Sigmoid colon (tissue), 6 donors: ENCODE measurements at regions not wholly inside any gene's neighbourhood (a gene's known extent, or its start where the extent isn't known, plus 50 kb on each side); places are given as distances from the start of the nearest gene placed in this dataset.

Experiments used
- DNase-seq: peaks from one replicate; pipeline ENCODE4 v3.0.0-alpha.2; 2019
- H3K27ac ChIP-seq, 4 donors: fragments of 200-600 bp; sonication (generic); one replicate each; pipeline ENCODE4 v1.5.1; 2016 to 2019; ENCODE audit warnings: mild to moderate bottlenecking in 1 of 4
- H3K27me3 ChIP-seq, 3 donors: fragments of 200-600 bp; sonication (generic); one replicate each; pipeline ENCODE4 v1.5.1; 2019; ENCODE audit warnings: mild to moderate bottlenecking in 1 of 3
- H3K36me3 ChIP-seq, 4 donors: fragments of 200-600 bp; sonication (generic); one replicate each; pipeline ENCODE4 v1.5.1; 2016 to 2019
- H3K4me1 ChIP-seq, 4 donors: fragments of 200-600 bp; sonication (generic); one replicate each; pipeline ENCODE4 v1.5.1; 2017 to 2019
- H3K4me3 ChIP-seq, 4 donors: fragments of 200-600 bp; sonication (generic); one replicate each; pipeline ENCODE4 v1.5.1; 2017 to 2019; ENCODE audit warnings: mild to moderate bottlenecking in 2 of 4, moderate library complexity in 1 of 4
- H3K9me3 ChIP-seq, 4 donors: fragments of 200-600 bp in 3 of 4; sonication (generic) in 3 of 4; one replicate each; pipeline versions ENCODE4 v1.5.1 to v1.6.1; 2013 to 2019
- EP300 ChIP-seq, 4 donors: sonication (generic); formaldehyde crosslinking; IDR thresholded peaks; one replicate each; pipeline ENCODE4 v1.6.1; 2017; ENCODE audit warnings: antibody characterized with exemption in 4 of 4
- POLR2A ChIP-seq, 2 donors: fragments of 450-650 bp; IDR thresholded peaks; one replicate each; pipeline ENCODE4 v1.6.1; 2016; ENCODE audit warnings: antibody characterized with exemption in 2 of 2, mild to moderate bottlenecking in 2 of 2, moderate library complexity in 2 of 2
- POLR2AphosphoS5 ChIP-seq, 4 donors: sonication (generic); formaldehyde crosslinking; IDR thresholded peaks; one replicate each; pipeline ENCODE4 v1.6.1; 2017; ENCODE audit warnings: antibody characterized with exemption in 4 of 4
- WGBS, 2 donors: extraction: QIAGEN DNeasy Blood & Tissue Kit; methylation state at CpG; one replicate each; pipeline ENCODE4 v1.1.7; 2013; 5-methylcytosine and 5-hydroxymethylcytosine counted together
- intact Hi-C: fragments of 100-400 bp; cut with DNase I; formaldehyde crosslinking; loops from one replicate; pipeline ENCODE4 v1.15.1; 2023
- TF ChIP-seq, protein P1 (sequence below), 4 experiments: fragments of 450-650 bp in 3 of 4; fragments of 200-600 bp in 1 of 4; IDR thresholded peaks; one replicate each; pipeline ENCODE4 v1.5.1; 2016 to 2019; ENCODE audit warnings: antibody characterized with exemption in 4 of 4, mild to moderate bottlenecking in 3 of 4, moderate library complexity in 2 of 4
- donor health status: healthy with polysubstance abuse.
- donor health status: healthy.

DNA sequence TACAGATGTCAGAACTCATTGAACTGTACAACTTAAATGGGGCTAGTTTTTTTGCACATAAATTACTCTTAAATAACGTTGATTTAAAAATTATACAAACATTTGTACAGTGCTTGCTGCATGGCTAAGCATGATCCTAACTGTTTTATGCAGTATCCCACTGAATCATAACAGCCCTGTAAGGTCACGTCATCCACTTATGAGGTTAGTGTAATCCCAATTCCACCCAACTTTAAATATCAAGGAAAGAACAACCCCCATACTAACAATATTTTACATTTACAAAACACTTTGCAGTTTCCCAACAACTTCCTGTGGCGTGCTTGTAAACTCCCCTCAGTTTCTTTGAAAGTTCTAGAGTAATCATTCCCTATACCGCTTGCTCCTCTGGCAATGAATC, 190.1 kb upstream of the SALL1 start:
- Histone ChIP-seq H3K9me3 (peaks cover 0 to 1% (median 0%) of the 10 kb centered on the region in 4 donors), H3K27ac (no peak overlapping the region), H3K4me3 (no peak overlapping the region), H3K36me3 (no peaks in the 10 kb centered on the region), H3K27me3 (no peaks in the 10 kb centered on the region), H3K4me1 (no peaks in the 10 kb centered on the region)
- TF ChIP-seq, protein P1, sequence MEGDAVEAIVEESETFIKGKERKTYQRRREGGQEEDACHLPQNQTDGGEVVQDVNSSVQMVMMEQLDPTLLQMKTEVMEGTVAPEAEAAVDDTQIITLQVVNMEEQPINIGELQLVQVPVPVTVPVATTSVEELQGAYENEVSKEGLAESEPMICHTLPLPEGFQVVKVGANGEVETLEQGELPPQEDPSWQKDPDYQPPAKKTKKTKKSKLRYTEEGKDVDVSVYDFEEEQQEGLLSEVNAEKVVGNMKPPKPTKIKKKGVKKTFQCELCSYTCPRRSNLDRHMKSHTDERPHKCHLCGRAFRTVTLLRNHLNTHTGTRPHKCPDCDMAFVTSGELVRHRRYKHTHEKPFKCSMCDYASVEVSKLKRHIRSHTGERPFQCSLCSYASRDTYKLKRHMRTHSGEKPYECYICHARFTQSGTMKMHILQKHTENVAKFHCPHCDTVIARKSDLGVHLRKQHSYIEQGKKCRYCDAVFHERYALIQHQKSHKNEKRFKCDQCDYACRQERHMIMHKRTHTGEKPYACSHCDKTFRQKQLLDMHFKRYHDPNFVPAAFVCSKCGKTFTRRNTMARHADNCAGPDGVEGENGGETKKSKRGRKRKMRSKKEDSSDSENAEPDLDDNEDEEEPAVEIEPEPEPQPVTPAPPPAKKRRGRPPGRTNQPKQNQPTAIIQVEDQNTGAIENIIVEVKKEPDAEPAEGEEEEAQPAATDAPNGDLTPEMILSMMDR (IDR thresholded peaks at IDR 0.05) = no peak
- TF ChIP-seq POLR2AphosphoS5 (IDR thresholded peaks at IDR 0.05) = no peak
- TF ChIP-seq POLR2A (IDR thresholded peaks at IDR 0.05) = no peak
- no peak for TF ChIP-seq EP300 (IDR thresholded peaks at IDR 0.05)
- intact Hi-C loops = no loop called here
- WGBS, 2 donors = 45 to 48% methylated on average over 4 of the region's 4 CpGs
- no peak for DNase-seq

DNA sequence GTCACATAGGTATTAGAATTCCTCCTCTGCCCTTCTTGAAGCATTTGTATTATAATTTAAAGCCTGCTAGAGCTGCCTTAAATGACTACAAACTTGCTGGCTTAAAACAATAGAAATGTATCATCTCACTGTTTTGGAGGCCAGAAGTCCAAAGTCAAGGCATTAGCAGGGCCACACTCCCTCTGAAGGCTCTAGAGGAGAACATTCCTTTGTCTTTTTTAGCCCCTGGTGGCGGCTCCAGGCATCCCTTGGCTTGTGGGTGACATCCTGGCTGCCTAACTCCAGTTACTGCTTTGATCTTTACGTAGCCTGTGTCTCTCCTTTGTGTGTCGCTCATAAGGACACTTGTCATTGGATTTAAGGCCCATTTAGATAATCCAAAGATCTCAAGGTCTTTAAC, 186.6 kb upstream of the SALL1 start:
- intact Hi-C loops = no loop called here
- TF ChIP-seq EP300 (IDR thresholded peaks at IDR 0.05) (no peak), POLR2A (IDR thresholded peaks at IDR 0.05) (no peak), POLR2AphosphoS5 (IDR thresholded peaks at IDR 0.05) (no peak)
- TF ChIP-seq, protein P1 (IDR thresholded peaks at IDR 0.05) = no peak
- Histone ChIP-seq H3K9me3 (no peaks in the 10 kb centered on the region), H3K27ac (no peak overlapping the region), H3K36me3 (no peaks in the 10 kb centered on the region), H3K4me3 (no peak overlapping the region), H3K4me1 (no peaks in the 10 kb centered on the region), H3K27me3 (no peaks in the 10 kb centered on the region)
- WGBS, 2 donors = 66 to 74% methylated on average over 3 of the region's 3 CpGs
- DNase-seq = no peak

DNA sequence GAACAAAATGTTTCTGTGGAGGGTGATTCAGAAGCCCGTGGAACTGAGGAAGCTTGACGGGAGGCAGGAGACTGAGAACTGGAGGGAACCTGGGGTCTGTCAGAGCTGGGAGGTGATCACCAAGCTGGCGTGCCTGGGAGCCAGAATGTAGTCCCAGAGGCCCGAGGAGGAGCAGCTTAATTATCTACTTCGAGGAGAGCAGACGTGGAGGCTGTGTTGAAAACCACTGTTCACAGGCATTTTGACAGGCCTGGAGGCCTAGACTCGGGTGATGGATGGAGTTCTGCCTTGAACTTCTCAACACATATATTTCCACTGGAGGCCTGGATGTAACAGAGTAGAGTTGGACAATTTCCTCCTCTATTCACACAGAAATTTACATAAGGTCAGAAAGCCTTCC, 177.7 kb upstream of the SALL1 start:
- DNase-seq = no peak
- intact Hi-C loops = no loop called here
- no peaks in the 10 kb centered on the region for H3K4me1 ChIP-seq
- TF ChIP-seq POLR2AphosphoS5 (IDR thresholded peaks at IDR 0.05) = no peak
- TF ChIP-seq, protein P1 (IDR thresholded peaks at IDR 0.05) = no peak
- TF ChIP-seq POLR2A (IDR thresholded peaks at IDR 0.05) = no peak
- no peak for TF ChIP-seq EP300 (IDR thresholded peaks at IDR 0.05)
- H3K4me3 ChIP-seq = no peak overlapping the region
- no peaks in the 10 kb centered on the region for H3K27me3 ChIP-seq
- no peaks in the 10 kb centered on the region for H3K36me3 ChIP-seq
- 70 to 73% methylated on average over 7 of the region's 7 CpGs for whole genome bisulfite sequencing, 2 donors
- H3K9me3 ChIP-seq = no peaks in the 10 kb centered on the region
- no peak overlapping the region for H3K27ac ChIP-seq

GRCh38 chr16:51327001-51327400, 175.9 kb upstream of the SALL1 start:
- no peak overlapping the region for H3K4me3 ChIP-seq
- H3K4me1 ChIP-seq = no peaks in the 10 kb centered on the region
- H3K36me3 ChIP-seq = no peaks in the 10 kb centered on the region
- intact Hi-C loops = no loop called here
- no peak overlapping the region for H3K27ac ChIP-seq
- no peaks in the 10 kb centered on the region for H3K27me3 ChIP-seq
- no peaks in the 10 kb centered on the region for H3K9me3 ChIP-seq
- DNase-seq = no peak
- no peak for TF ChIP-seq EP300 (IDR thresholded peaks at IDR 0.05)
- TF ChIP-seq, protein P1 (IDR thresholded peaks at IDR 0.05) = no peak
- no peak for TF ChIP-seq POLR2AphosphoS5 (IDR thresholded peaks at IDR 0.05)
- no peak for TF ChIP-seq POLR2A (IDR thresholded peaks at IDR 0.05)
- WGBS, 2 donors = 73 to 83% methylated on average over 2 of the region's 2 CpGs

DNA sequence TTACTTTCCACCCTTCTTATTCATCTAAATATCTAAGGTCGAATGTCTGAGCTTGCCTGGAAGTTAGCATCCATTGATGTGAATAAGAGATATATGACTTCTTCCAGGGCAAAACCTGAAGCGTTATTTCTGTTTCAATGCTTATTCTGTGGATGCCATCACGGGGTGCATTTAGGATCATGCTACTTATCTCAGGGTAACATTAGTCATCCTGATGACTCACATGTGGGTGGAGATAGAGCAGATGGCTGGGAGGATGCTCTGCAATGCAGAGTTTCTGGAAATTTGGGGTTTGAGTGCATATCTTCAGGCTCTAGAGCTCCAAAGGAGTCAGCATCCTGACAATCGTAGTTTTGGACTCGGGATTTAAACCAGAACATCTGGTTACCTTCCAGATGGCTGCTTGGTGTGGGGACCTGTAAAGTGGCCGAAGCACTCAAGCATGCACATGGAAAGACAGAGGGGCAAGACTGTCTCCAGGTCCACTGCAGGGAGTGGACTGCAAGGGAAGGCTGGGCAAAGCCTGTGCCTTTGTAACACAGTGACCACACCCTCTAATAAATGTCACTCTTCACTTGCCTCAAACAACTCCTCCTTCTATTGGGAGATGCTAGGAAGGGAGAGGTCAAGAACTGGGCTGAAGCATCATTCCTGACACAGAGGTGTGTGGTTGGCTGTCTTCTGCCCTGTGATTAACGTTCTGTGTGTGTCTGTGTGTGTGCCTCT, 175.2 kb upstream of the SALL1 start:
- DNase-seq = no peak
- Histone ChIP-seq H3K27me3 (no peaks in the 10 kb centered on the region), H3K27ac (no peak overlapping the region), H3K36me3 (no peaks in the 10 kb centered on the region), H3K4me1 (no peaks in the 10 kb centered on the region), H3K9me3 (no peaks in the 10 kb centered on the region), H3K4me3 (no peak overlapping the region)
- WGBS, 2 donors = 48 to 61% methylated on average over 7 of the region's 7 CpGs
- intact Hi-C loops = no loop called here
- TF ChIP-seq POLR2A (IDR thresholded peaks at IDR 0.05) (no peak), EP300 (IDR thresholded peaks at IDR 0.05) (no peak), POLR2AphosphoS5 (IDR thresholded peaks at IDR 0.05) (no peak)
- TF ChIP-seq, protein P1 (IDR thresholded peaks at IDR 0.05) = no peak
